IMR-90 (cell line): ENCODE measurements at regions not wholly inside any gene's neighbourhood (a gene's known extent, or its start where the extent isn't known, plus 50 kb on each side); places are given as distances from the start of the nearest gene placed in this dataset.
A peak's percentile ranks its signal among the peaks of the same experiment; 100 is the strongest.

Source experiments
- ATAC-seq: fragments of 200-7000 bp; cut with Tn5 transposase; 2 replicates; pipeline ENCODE4 v1.9.1; 2020; ENCODE audit warnings: low read depth, mild to moderate bottlenecking, moderate library complexity
- BruUV-seq: library from RNA; stranded (reverse); fragments of 400-500 nt; replicated peaks from 2 replicates; lab custom pipeline; 2021; lab: Mats Ljungman, UMichigan
- CTCF ChIA-PET: fragments of 300-600 bp; formaldehyde crosslinking; extraction: SDS; loops from one replicate; lab custom pipeline; 2021; ENCODE audit warnings: antibody characterized with exemption; lab: Yijun Ruan, JAX
- POLR2A ChIA-PET: fragments of 300-600 bp; sonication (Branson Sonifier 250); formaldehyde crosslinking; loops from one replicate; lab custom pipeline; 2022; ENCODE audit warnings: antibody characterized with exemption; ENCODE audit not compliant: unreplicated experiment; lab: Charles Lee
- DNase-seq: peaks from one replicate; pipeline ENCODE4 v3.0.0; 2013
- H2AFZ ChIP-seq: replicated peaks from 2 replicates; pipeline ENCODE3; 2013; ENCODE audit warnings: low read length, mild to moderate bottlenecking; ENCODE audit not compliant: poor library complexity
- H2AK5ac ChIP-seq: 2 replicates; pipeline ENCODE4 v1.6.1; 2013; ENCODE audit warnings: low read depth, low read length, inconsistent platforms
- H2AK9ac ChIP-seq: replicated peaks from 2 replicates; pipeline ENCODE3; 2013; ENCODE audit warnings: mild to moderate bottlenecking, low read depth, low read length, moderate library complexity; ENCODE audit not compliant: poor library complexity
- H2BK120ac ChIP-seq: 2 replicates; pipeline ENCODE4 v1.6.1; 2013; ENCODE audit warnings: low read depth, low read length, inconsistent platforms
- H2BK15ac ChIP-seq: 3 replicates; pipeline ENCODE4 v1.6.1; 2013; ENCODE audit warnings: low read depth, low read length, inconsistent platforms
- H2BK20ac ChIP-seq: 2 replicates; pipeline ENCODE4 v1.6.1; 2013; ENCODE audit warnings: low read depth, mild to moderate bottlenecking, inconsistent platforms, low read length, moderate library complexity
- H2BK5ac ChIP-seq: 2 replicates; pipeline ENCODE4 v1.6.1; 2013; ENCODE audit warnings: mild to moderate bottlenecking, low read depth, low read length, inconsistent platforms; ENCODE audit not compliant: poor library complexity, severe bottlenecking
- H3K14ac ChIP-seq: replicated peaks from 2 replicates; pipeline ENCODE4 v1.6.1; 2013; ENCODE audit warnings: low read depth, low read length, inconsistent platforms
- H3K18ac ChIP-seq: 2 replicates; pipeline ENCODE4 v1.6.1; 2013; ENCODE audit warnings: low read depth, low read length, control low read depth
- H3K23ac ChIP-seq: 2 replicates; pipeline ENCODE4 v1.6.1; 2013; ENCODE audit warnings: low read depth, low read length, inconsistent platforms
- H3K27ac ChIP-seq: 2 replicates; pipeline ENCODE4 v1.5.1; 2013; ENCODE audit warnings: mild to moderate bottlenecking, control low read depth, low read length; ENCODE audit not compliant: insufficient read depth
- H3K27me3 ChIP-seq: 2 replicates; pipeline ENCODE4 v1.6.1; 2013; ENCODE audit warnings: low read length; ENCODE audit not compliant: control insufficient read depth, insufficient read depth
- H3K36me3 ChIP-seq: 2 replicates; pipeline ENCODE4 v1.6.1; 2013; ENCODE audit warnings: low read length, mixed read lengths; ENCODE audit not compliant: control insufficient read depth, insufficient read depth
- H3K4ac ChIP-seq: 2 replicates; pipeline ENCODE4 v1.6.1; 2013; ENCODE audit warnings: low read depth, low read length, inconsistent platforms
- H3K4me1 ChIP-seq: 2 replicates; pipeline ENCODE4 v1.6.1; 2013; ENCODE audit warnings: low read length, mixed read lengths; ENCODE audit not compliant: control insufficient read depth, insufficient read depth
- H3K4me2 ChIP-seq: 2 replicates; pipeline ENCODE4 v1.6.1; 2013; ENCODE audit warnings: low read depth, mild to moderate bottlenecking, control low read depth, low read length, moderate library complexity
- H3K4me3 ChIP-seq: 2 replicates; pipeline ENCODE4 v1.5.1; 2013; ENCODE audit warnings: low read depth, mild to moderate bottlenecking, control low read depth, low read length, moderate library complexity; ENCODE audit not compliant: insufficient read depth
- H3K56ac ChIP-seq: 2 replicates; pipeline ENCODE4 v1.6.1; 2013; ENCODE audit warnings: low read length, inconsistent platforms; ENCODE audit not compliant: insufficient read depth; ENCODE audit errors: extremely low read depth
- H3K79me1 ChIP-seq, 2 experiments: 2 replicates each; pipeline ENCODE4 v1.6.1; 2013; ENCODE audit warnings: low read length in 2 of 2, inconsistent platforms in 1 of 2, low read depth in 1 of 2
- H3K9ac ChIP-seq: 2 replicates; pipeline ENCODE4 v1.6.1; 2013; ENCODE audit warnings: low read depth, low read length, control low read depth
- H3K9me1 ChIP-seq: 2 replicates; pipeline ENCODE4 v1.6.1; 2013; ENCODE audit warnings: low read length, inconsistent platforms; ENCODE audit not compliant: insufficient read depth
- H3K9me3 ChIP-seq: 2 replicates; pipeline ENCODE4 v1.6.1; 2013; ENCODE audit warnings: low read length; ENCODE audit not compliant: control insufficient read depth, insufficient read depth
- H4K20me1 ChIP-seq: 2 replicates; pipeline ENCODE4 v1.6.1; 2013; ENCODE audit warnings: low read length, inconsistent platforms; ENCODE audit not compliant: insufficient read depth
- H4K5ac ChIP-seq: 2 replicates; pipeline ENCODE4 v1.6.1; 2013; ENCODE audit warnings: mild to moderate bottlenecking, low read depth, low read length, control low read depth
- H4K8ac ChIP-seq, 2 experiments: 2 replicates each; pipeline ENCODE4 v1.6.1; 2013; ENCODE audit warnings: low read depth in 2 of 2, low read length in 2 of 2, control low read depth in 1 of 2, inconsistent platforms in 1 of 2
- H4K91ac ChIP-seq: 2 replicates; pipeline ENCODE4 v1.6.1; 2013; ENCODE audit warnings: low read depth, low read length, inconsistent platforms; ENCODE audit not compliant: insufficient read depth
- MAFK ChIP-seq: IDR thresholded peaks from 2 replicates; pipeline ENCODE4 v1.6.1; 2012; ENCODE audit warnings: low read depth, low read length, improper control_type of control experiment
- NFE2L2 ChIP-seq: fragments of 150-350 bp; IDR thresholded peaks from 2 replicates; pipeline ENCODE4 v1.6.1; 2016; ENCODE audit warnings: low read depth, mild to moderate bottlenecking, low read length
- dilution Hi-C: fragments of 300-500 bp; cut with HindIII; formaldehyde crosslinking; loops from one replicate; pipeline ENCODE4 v1.14.3; 2018; ENCODE audit warnings: low sequenced_read_pairs; ENCODE audit not compliant: unreplicated experiment
- in situ Hi-C: fragments of 300-500 bp; cut with MboI; formaldehyde crosslinking; loops from 3 replicates; pipeline ENCODE4 v1.14.3; 2019; ENCODE audit warnings: low sequenced_read_pairs, inconsistent platforms, mixed read lengths
- intact Hi-C: fragments of 100-400 bp; cut with micrococcal nuclease; formaldehyde crosslinking; loops from 2 replicates; pipeline ENCODE4 v1.10.0; 2022
- TF ChIP-seq, protein P1 (sequence below): conservative IDR thresholded peaks from 2 replicates; pipeline ENCODE4 v1.5.1; 2012; ENCODE audit warnings: mild to moderate bottlenecking, low read depth, low read length, improper control_type of control experiment

GRCh38 chr3:176357891-176358290, 839.4 kb downstream of the TBL1XR1 start:
- Histone ChIP-seq H3K9me1 (no peaks in the 10 kb centered on the region), H2AFZ (no peak overlapping the region), H3K9ac (no peak overlapping the region), H4K20me1 (no peaks in the 10 kb centered on the region), H3K9me3 (no peaks in the 10 kb centered on the region), H3K4ac (no peak overlapping the region), H4K5ac (no peak overlapping the region), H4K91ac (no peak overlapping the region), H2BK5ac (no peak overlapping the region), H3K4me1 (no peaks in the 10 kb centered on the region), H3K27ac (no peak overlapping the region), H3K36me3 (no peaks in the 10 kb centered on the region), H4K8ac (no peak overlapping the region), H3K27me3 (no peaks in the 10 kb centered on the region), H3K4me2 (no peak overlapping the region), H2AK5ac (no peak overlapping the region), H3K18ac (no peak overlapping the region), H3K14ac (no peak overlapping the region), H3K23ac (no peak overlapping the region), H3K79me1 (no peaks in the 10 kb centered on the region), H3K56ac (no peak overlapping the region), H3K4me3 (no peak overlapping the region), H2BK15ac (no peak overlapping the region), H2AK9ac (no peak overlapping the region), H2BK20ac (no peak overlapping the region), H2BK120ac (no peak overlapping the region)
- ChIA-PET POLR2A (no interaction called here), CTCF (interaction anchor here (1.1 to 1.7 kb wide), 2 partner anchors 9 to 36 kb away, joined by 3 read pairs; no protein-coding TSS in a partner anchor)
- ATAC-seq, result no peak
- no peak for DNase-seq
- dilution Hi-C loops (no loop called here), intact Hi-C loops (no loop called here), in situ Hi-C loops (no loop called here)
- BruUV-seq, result no TSS peak
- TF ChIP-seq MAFK (peak; percentile 73), NFE2L2 (no peak)
- TF ChIP-seq, protein P1, sequence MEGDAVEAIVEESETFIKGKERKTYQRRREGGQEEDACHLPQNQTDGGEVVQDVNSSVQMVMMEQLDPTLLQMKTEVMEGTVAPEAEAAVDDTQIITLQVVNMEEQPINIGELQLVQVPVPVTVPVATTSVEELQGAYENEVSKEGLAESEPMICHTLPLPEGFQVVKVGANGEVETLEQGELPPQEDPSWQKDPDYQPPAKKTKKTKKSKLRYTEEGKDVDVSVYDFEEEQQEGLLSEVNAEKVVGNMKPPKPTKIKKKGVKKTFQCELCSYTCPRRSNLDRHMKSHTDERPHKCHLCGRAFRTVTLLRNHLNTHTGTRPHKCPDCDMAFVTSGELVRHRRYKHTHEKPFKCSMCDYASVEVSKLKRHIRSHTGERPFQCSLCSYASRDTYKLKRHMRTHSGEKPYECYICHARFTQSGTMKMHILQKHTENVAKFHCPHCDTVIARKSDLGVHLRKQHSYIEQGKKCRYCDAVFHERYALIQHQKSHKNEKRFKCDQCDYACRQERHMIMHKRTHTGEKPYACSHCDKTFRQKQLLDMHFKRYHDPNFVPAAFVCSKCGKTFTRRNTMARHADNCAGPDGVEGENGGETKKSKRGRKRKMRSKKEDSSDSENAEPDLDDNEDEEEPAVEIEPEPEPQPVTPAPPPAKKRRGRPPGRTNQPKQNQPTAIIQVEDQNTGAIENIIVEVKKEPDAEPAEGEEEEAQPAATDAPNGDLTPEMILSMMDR, result no peak
